IPS DF 6.9 (cell line): ENCODE measurements at regions not wholly inside any gene's neighbourhood (a gene's known extent, or its start where the extent isn't known, plus 50 kb on each side); places are given as distances from the start of the nearest gene placed in this dataset.

Experiments
- DNase-seq: peaks from one replicate; pipeline ENCODE4 v3.0.0-alpha.2; 2013; ENCODE audit warnings: low read depth, low spot score
- H3K27ac ChIP-seq: one replicate; pipeline ENCODE4 v1.5.1; 2013; ENCODE audit warnings: low read length, control low read depth
- H3K27me3 ChIP-seq: 2 replicates; pipeline ENCODE4 v1.6.1; 2013; ENCODE audit warnings: mild to moderate bottlenecking, low read length; ENCODE audit not compliant: control insufficient read depth, insufficient read depth
- H3K36me3 ChIP-seq: 2 replicates; pipeline ENCODE4 v1.6.1; 2013; ENCODE audit warnings: low read length; ENCODE audit not compliant: control insufficient read depth, insufficient read depth
- H3K4me1 ChIP-seq: 2 replicates; pipeline ENCODE4 v1.6.1; 2013; ENCODE audit warnings: low read length; ENCODE audit not compliant: control insufficient read depth, insufficient read depth
- H3K4me3 ChIP-seq: 2 replicates; pipeline ENCODE4 v1.5.1; 2013; ENCODE audit warnings: mild to moderate bottlenecking, low read length
- H3K9me3 ChIP-seq: 2 replicates; pipeline ENCODE4 v1.6.1; 2013; ENCODE audit warnings: low read length, inconsistent platforms; ENCODE audit not compliant: control insufficient read depth, insufficient read depth
- WGBS: extraction: QIAGEN DNeasy Blood & Tissue Kit; methylation state at CpG from one replicate; pipeline ENCODE4 v1.1.7; 2013; ENCODE audit warnings: mixed read lengths, missing lambda C conversion rate; ENCODE audit not compliant: insufficient read length, insufficient coverage; 5-methylcytosine and 5-hydroxymethylcytosine counted together

GRCh38 chr9:106684940-106685695 lies 177.8 kb upstream of the ZNF462 start:
- Histone ChIP-seq H3K27me3 (no peaks in the 10 kb centered on the region), H3K4me1 (peaks cover 3% of the 10 kb centered on the region; the same call in 1 of the 2 replicates), H3K4me3 (no peak overlapping the region), H3K36me3 (no peaks in the 10 kb centered on the region), H3K27ac (no peak overlapping the region), H3K9me3 (no peaks in the 10 kb centered on the region)
- no peak for DNase-seq
- no CpG with 5 or more reads among the region's 11 CpGs for WGBS

GRCh38 chr9:106689089-106689488 lies 173.9 kb upstream of the ZNF462 start:
- Histone ChIP-seq H3K9me3 (no peaks in the 10 kb centered on the region), H3K27me3 (no peaks in the 10 kb centered on the region), H3K27ac (no peak overlapping the region), H3K36me3 (no peaks in the 10 kb centered on the region), H3K4me3 (no peak overlapping the region), H3K4me1 (peaks cover 7% of the 10 kb centered on the region; the same call in 1 of the 2 replicates)
- DNase-seq: no peak
- no CpG with 5 or more reads among the region's 3 CpGs for WGBS

- Histone ChIP-seq H3K4me1 (0 out of 2 replicates have a peak, but pooled peaks cover 3% of the 10 kb centered on the region), H3K36me3 (no peaks in the 10 kb centered on the region), H3K9me3 (no peaks in the 10 kb centered on the region), H3K27ac (no peak overlapping the region), H3K27me3 (no peaks in the 10 kb centered on the region), H3K4me3 (no peak overlapping the region)
- DNase-seq: no peak
- WGBS: 100% methylated on average over 1 of the region's 6 CpGs
These were observed 171.3 kb upstream of the ZNF462 start for GRCh38 chr9:106691627-106692026.

GRCh38 chr9:106693558-106693957 lies 169.4 kb upstream of the ZNF462 start:
- H3K4me3 ChIP-seq: no peak overlapping the region
- no peaks in the 10 kb centered on the region for H3K27me3 ChIP-seq
- no CpG with 5 or more reads among the region's 5 CpGs for WGBS
- H3K36me3 ChIP-seq: no peaks in the 10 kb centered on the region
- H3K27ac ChIP-seq: no peak overlapping the region
- peaks cover 5% of the 10 kb centered on the region; the same call in 1 of the 2 replicates for H3K4me1 ChIP-seq
- DNase-seq: no peak
- no peaks in the 10 kb centered on the region for H3K9me3 ChIP-seq

- no peak overlapping the region for H3K27ac ChIP-seq
- H3K9me3 ChIP-seq: no peaks in the 10 kb centered on the region
- DNase-seq: no peak
- no peak overlapping the region for H3K4me3 ChIP-seq
- WGBS: no CpG with 5 or more reads among the region's 4 CpGs
- H3K4me1 ChIP-seq: peaks cover 3% of the 10 kb centered on the region; the same call in 1 of the 2 replicates
- H3K36me3 ChIP-seq: no peaks in the 10 kb centered on the region
- no peaks in the 10 kb centered on the region for H3K27me3 ChIP-seq
These were observed 166.2 kb upstream of the ZNF462 start for GRCh38 chr9:106696804-106697203.

- Histone ChIP-seq H3K36me3 (no peaks in the 10 kb centered on the region), H3K27ac (no peak overlapping the region), H3K9me3 (no peaks in the 10 kb centered on the region), H3K4me3 (no peak overlapping the region), H3K4me1 (peaks cover 3% of the 10 kb centered on the region; the same call in 1 of the 2 replicates), H3K27me3 (no peaks in the 10 kb centered on the region)
- DNase-seq: no peak
- WGBS: no CpG with 5 or more reads among the region's 8 CpGs
These were observed 165.6 kb upstream of the ZNF462 start for GRCh38 chr9:106697390-106697749.

GRCh38 chr9:106697750-106698502 lies 165.0 kb upstream of the ZNF462 start:
- H3K27ac ChIP-seq: no peak overlapping the region
- peaks cover 2% of the 10 kb centered on the region; the same call in 1 of the 2 replicates for H3K4me1 ChIP-seq
- WGBS: no CpG with 5 or more reads among the region's 16 CpGs
- H3K36me3 ChIP-seq: no peaks in the 10 kb centered on the region
- DNase-seq: no peak
- no peak overlapping the region for H3K4me3 ChIP-seq
- no peaks in the 10 kb centered on the region for H3K27me3 ChIP-seq
- no peaks in the 10 kb centered on the region for H3K9me3 ChIP-seq

- no peak overlapping the region for H3K4me3 ChIP-seq
These were observed 162.3 kb upstream of the ZNF462 start for GRCh38 chr9:106700676-106701075.

GRCh38 chr9:106701611-106702010 lies 161.4 kb upstream of the ZNF462 start:
- Histone ChIP-seq H3K36me3 (no peaks in the 10 kb centered on the region), H3K27me3 (no peaks in the 10 kb centered on the region), H3K9me3 (no peaks in the 10 kb centered on the region), H3K4me1 (peaks cover 2% of the 10 kb centered on the region; the same call in 1 of the 2 replicates), H3K4me3 (no peak overlapping the region), H3K27ac (no peak overlapping the region)
- WGBS: 100% methylated on average over 1 of the region's 1 CpG
- no peak for DNase-seq

More at GRCh38 chr9:106700676-106701075, 162.3 kb upstream of the ZNF462 start:
- Histone ChIP-seq H3K36me3 (no peaks in the 10 kb centered on the region), H3K9me3 (no peaks in the 10 kb centered on the region), H3K4me1 (peaks cover 2% of the 10 kb centered on the region; the same call in 1 of the 2 replicates), H3K27ac (no peak overlapping the region), H3K27me3 (no peaks in the 10 kb centered on the region)
- DNase-seq: no peak

GRCh38 chr9:106704056-106704615 lies 158.8 kb upstream of the ZNF462 start:
- Histone ChIP-seq H3K36me3 (no peaks in the 10 kb centered on the region), H3K4me1 (no peaks in the 10 kb centered on the region), H3K4me3 (no peak overlapping the region), H3K9me3 (no peaks in the 10 kb centered on the region), H3K27ac (no peak overlapping the region), H3K27me3 (no peaks in the 10 kb centered on the region)
- no peak for DNase-seq
- WGBS: no CpG with 5 or more reads among the region's 5 CpGs
